ENCODE measurements at regions not wholly inside any gene's neighbourhood (a gene's known extent, or its start where the extent isn't known, plus 50 kb on each side); places are given as distances from the start of the nearest gene placed in this dataset.

- H3K4me3 Mint-ChIP-seq, result no peak overlapping the region
- peaks cover 3% of the 10 kb centered on the region for H3K4me1 Mint-ChIP-seq
- H3K27ac Mint-ChIP-seq (ENCODE audit: unreplicated experiment), result no peak overlapping the region
- no peak for TF ChIP-seq CTCF (conservative IDR thresholded peaks at IDR 0.05)
- H3K27me3 Mint-ChIP-seq (ENCODE audit: low read depth), result no peaks in the 10 kb centered on the region
- H3K36me3 Mint-ChIP-seq (ENCODE audit: low read depth), result no peaks in the 10 kb centered on the region
- no peaks in the 10 kb centered on the region for H3K9me3 Mint-ChIP-seq
- no peak for DNase-seq (ENCODE audit: low read depth, low spot score)
Observed at GRCh38 chr14:22500525-22500924, 88.5 kb downstream of the DAD1 start.

- no peaks in the 10 kb centered on the region for H3K9me3 Mint-ChIP-seq
- H3K4me3 Mint-ChIP-seq, result no peak overlapping the region
- DNase-seq (ENCODE audit: low read depth, low spot score), result no peak
- no peak overlapping the region for H3K27ac Mint-ChIP-seq (ENCODE audit: unreplicated experiment)
- no peaks in the 10 kb centered on the region for H3K36me3 Mint-ChIP-seq (ENCODE audit: low read depth)
- no peaks in the 10 kb centered on the region for H3K4me1 Mint-ChIP-seq
- no peak for TF ChIP-seq CTCF (conservative IDR thresholded peaks at IDR 0.05)
- H3K27me3 Mint-ChIP-seq (ENCODE audit: low read depth), result peaks cover 5% of the 10 kb centered on the region
Observed at GRCh38 chr14:22497671-22498093, 91.3 kb downstream of the DAD1 start.

- Mint-ChIP-seq H3K27me3 (ENCODE audit: low read depth) (peaks cover 7% of the 10 kb centered on the region), H3K4me3 (no peak overlapping the region), H3K36me3 (ENCODE audit: low read depth) (no peaks in the 10 kb centered on the region)
Observed at GRCh38 chr14:22497144-22497423, 91.9 kb downstream of the DAD1 start.

GRCh38 chr14:22494486-22495135 lies 94.4 kb downstream of the DAD1 start:
- no peaks in the 10 kb centered on the region for H3K36me3 Mint-ChIP-seq (ENCODE audit: low read depth)

More at GRCh38 chr14:22497144-22497423, 91.9 kb downstream of the DAD1 start:
- Mint-ChIP-seq H3K27ac (ENCODE audit: unreplicated experiment) (no peak overlapping the region), H3K9me3 (no peaks in the 10 kb centered on the region), H3K4me1 (no peaks in the 10 kb centered on the region)
- DNase-seq (ENCODE audit: low read depth, low spot score), result no peak
- no peak for TF ChIP-seq CTCF (conservative IDR thresholded peaks at IDR 0.05)

GRCh38 chr14:22493753-22494152 lies 95.3 kb downstream of the DAD1 start:
- peaks cover 7% of the 10 kb centered on the region for H3K4me1 Mint-ChIP-seq
- H3K4me3 Mint-ChIP-seq, result no peak overlapping the region
- H3K9me3 Mint-ChIP-seq, result no peaks in the 10 kb centered on the region
- no peak for DNase-seq (ENCODE audit: low read depth, low spot score)
- no peak for TF ChIP-seq CTCF (conservative IDR thresholded peaks at IDR 0.05)
- peaks cover 22% of the 10 kb centered on the region for H3K27me3 Mint-ChIP-seq (ENCODE audit: low read depth)
- H3K27ac Mint-ChIP-seq (ENCODE audit: unreplicated experiment), result no peak overlapping the region
- no peaks in the 10 kb centered on the region for H3K36me3 Mint-ChIP-seq (ENCODE audit: low read depth)

More at GRCh38 chr14:22494486-22495135, 94.4 kb downstream of the DAD1 start:
- no peaks in the 10 kb centered on the region for H3K9me3 Mint-ChIP-seq
- DNase-seq (ENCODE audit: low read depth, low spot score), result no peak
- H3K27me3 Mint-ChIP-seq (ENCODE audit: low read depth), result peaks cover 20% of the 10 kb centered on the region
- H3K4me3 Mint-ChIP-seq, result no peak overlapping the region
- TF ChIP-seq CTCF (conservative IDR thresholded peaks at IDR 0.05), result no peak
- no peak overlapping the region for H3K27ac Mint-ChIP-seq (ENCODE audit: unreplicated experiment)
- peaks cover 6% of the 10 kb centered on the region for H3K4me1 Mint-ChIP-seq

All from neural crest cell (in vitro differentiated cells).